GM12878 (cell line): ENCODE measurements at regions not wholly inside any gene's neighbourhood (a gene's known extent, or its start where the extent isn't known, plus 50 kb on each side); places are given as distances from the start of the nearest gene placed in this dataset.

Source experiments
- ATAC-seq: fragments of 200-7000 bp; cut with Tn5 transposase; 3 replicates; pipeline ENCODE4 v1.9.1; 2020; ENCODE audit warnings: mild to moderate bottlenecking, moderate library complexity
- BruUV-seq: library from RNA; stranded (reverse); fragments of 400-500 nt; replicated peaks from 2 replicates; lab custom pipeline; 2021; lab: Mats Ljungman, UMichigan
- CTCF ChIA-PET: fragments of 300-600 bp; sonication (Branson Sonifier 250); formaldehyde crosslinking; extraction: SDS; loops from one replicate; lab custom pipeline; 2021; ENCODE audit warnings: inconsistent platforms; lab: Yijun Ruan, JAX
- POLR2A ChIA-PET: fragments of 350-600 bp; formaldehyde crosslinking; extraction: SDS; loops from one replicate; lab custom pipeline; 2021; ENCODE audit warnings: inconsistent platforms; lab: Charles Lee
- RAD21 ChIA-PET: fragments of 300-600 bp; sonication (Branson Sonifier 250); formaldehyde crosslinking; loops from one replicate; lab custom pipeline; 2023; ENCODE audit warnings: antibody characterized with exemption; ENCODE audit not compliant: unreplicated experiment; lab: Charles Lee
- SMC1A ChIA-PET: fragments of 300-600 bp; sonication (Branson Sonifier 250); formaldehyde crosslinking; loops from one replicate; lab custom pipeline; 2023; ENCODE audit not compliant: unreplicated experiment, uncharacterized antibody; lab: Charles Lee
- DNase-seq: peaks from one replicate; pipeline ENCODE4 v3.0.0-alpha.2; 2011; ENCODE audit warnings: low read depth, low spot score
- FAIRE-seq: peaks from 3 replicates; lab custom pipeline; 2011; peaks lifted over from hg19 to GRCh38; lab: Jason Lieb, UNC
- H2AFZ ChIP-seq: 2 replicates; pipeline ENCODE4 v1.6.0; 2011; ENCODE audit warnings: low read depth, low read length, control low read depth; ENCODE audit not compliant: control insufficient read depth
- H3K27ac ChIP-seq: 2 replicates; pipeline ENCODE4 v1.5.1; 2011; ENCODE audit warnings: control low read depth; ENCODE audit not compliant: control insufficient read depth, insufficient read depth
- H3K27me3 ChIP-seq, 2 experiments: replicated peaks in 1 of 2; 2 replicates each; pipeline versions ENCODE4 v1.6.0 to v1.6.1; 2011; ENCODE audit warnings: low read length in 1 of 2; ENCODE audit not compliant: control insufficient read depth in 2 of 2, insufficient read depth in 2 of 2
- H3K36me3 ChIP-seq, 2 experiments: 2 replicates each; pipeline ENCODE4 v1.5.1; 2011; ENCODE audit warnings: low read length in 1 of 2; ENCODE audit not compliant: control insufficient read depth in 2 of 2, insufficient read depth in 2 of 2
- H3K4me1 ChIP-seq: 2 replicates; pipeline ENCODE4 v1.6.1; 2011; ENCODE audit warnings: mild to moderate bottlenecking, low read length, moderate library complexity, mixed read lengths; ENCODE audit not compliant: control insufficient read depth, insufficient read depth
- H3K4me2 ChIP-seq: 2 replicates; pipeline ENCODE4 v1.6.0; 2011; ENCODE audit warnings: control low read depth; ENCODE audit not compliant: control insufficient read depth, insufficient read depth
- H3K4me3 ChIP-seq: fragments of 200-600 bp; sonication (generic); 2 replicates; pipeline ENCODE4 v1.5.1; 2016
- H3K79me2 ChIP-seq: 2 replicates; pipeline ENCODE4 v1.6.0; 2011; ENCODE audit warnings: low read length; ENCODE audit not compliant: control insufficient read depth, insufficient read depth
- H3K9ac ChIP-seq: 2 replicates; pipeline ENCODE4 v1.8.0; 2011; ENCODE audit warnings: low read length, control low read depth, mixed read lengths; ENCODE audit not compliant: control insufficient read depth, insufficient read depth
- H3K9me3 ChIP-seq: replicated peaks from 3 replicates; pipeline ENCODE4 v1.5.1; 2011; ENCODE audit warnings: mild to moderate bottlenecking, low read length; ENCODE audit not compliant: control insufficient read depth, insufficient read depth
- H4K20me1 ChIP-seq: 2 replicates; pipeline ENCODE4 v1.6.0; 2011; ENCODE audit not compliant: control insufficient read depth, insufficient read depth
- BACH1 ChIP-seq: fragments of 450-650 bp; IDR thresholded peaks from 2 replicates; pipeline ENCODE4 v1.6.1; 2017; ENCODE audit warnings: mild to moderate bottlenecking, borderline replicate concordance
- CBX5 ChIP-seq: sonication (generic); IDR thresholded peaks from 2 replicates; pipeline ENCODE4 v1.6.1; 2016; ENCODE audit warnings: low read depth, moderate library complexity, mild to moderate bottlenecking, inconsistent platforms
- EED ChIP-seq: sonication (generic); IDR thresholded peaks from 2 replicates; pipeline ENCODE4 v1.6.1; 2016; ENCODE audit warnings: antibody characterized with exemption, low read depth
- EGR1 ChIP-seq, 2 experiments: IDR thresholded peaks; 1 replicate in 1 of 2; 2 replicates in 1 of 2; pipeline ENCODE4 v1.6.1; 2011 to 2012; ENCODE audit warnings: low read depth in 2 of 2, low read length in 2 of 2, borderline replicate concordance in 1 of 2, mild to moderate bottlenecking in 1 of 2, moderate library complexity in 1 of 2
- EZH2 ChIP-seq: IDR thresholded peaks from 2 replicates; pipeline ENCODE4 v1.6.1; 2012; ENCODE audit warnings: low read depth, mild to moderate bottlenecking, control low read depth, inconsistent platforms, low read length, borderline replicate concordance; ENCODE audit not compliant: control insufficient read depth
- IRF4 ChIP-seq: IDR thresholded peaks from 2 replicates; pipeline ENCODE4 v1.6.1; 2011; ENCODE audit warnings: low read depth, low read length
- KDM1A ChIP-seq: fragments of 200-600 bp; sonication (generic); IDR thresholded peaks from 2 replicates; pipeline ENCODE4 v1.6.1; 2016; ENCODE audit warnings: borderline replicate concordance
- NR2C1 ChIP-seq: fragments of 450-650 bp; IDR thresholded peaks from 2 replicates; pipeline ENCODE4 v1.6.1; 2017; ENCODE audit warnings: antibody characterized with exemption, mild to moderate bottlenecking, moderate library complexity
- PAX5 ChIP-seq: IDR thresholded peaks from 2 replicates; pipeline ENCODE4 v1.6.1; 2011; ENCODE audit warnings: low read depth, low read length, borderline replicate concordance
- PKNOX1 ChIP-seq: fragments of 450-650 bp; IDR thresholded peaks from 2 replicates; pipeline ENCODE4 v1.6.1; 2016; ENCODE audit warnings: mild to moderate bottlenecking
- POLR2A ChIP-seq: IDR thresholded peaks from 2 replicates; pipeline ENCODE4 v1.6.1; 2011; ENCODE audit warnings: low read depth, mild to moderate bottlenecking, low read length
- SMAD5 ChIP-seq: IDR thresholded peaks from 2 replicates; pipeline ENCODE4 v1.6.1; 2016; ENCODE audit warnings: antibody characterized with exemption, low read depth
- SREBF2 ChIP-seq: IDR thresholded peaks from 2 replicates; pipeline ENCODE4 v1.6.1; 2012; ENCODE audit warnings: mild to moderate bottlenecking, low read length
- TARDBP ChIP-seq: IDR thresholded peaks from 2 replicates; pipeline ENCODE4 v1.6.1; 2016; ENCODE audit warnings: borderline replicate concordance
- ZSCAN29 ChIP-seq: fragments of 450-650 bp; IDR thresholded peaks from 2 replicates; pipeline ENCODE4 v1.6.1; 2017; ENCODE audit warnings: mild to moderate bottlenecking, moderate library complexity
- WGBS: methylation state at CpG from one replicate; pipeline ENCODE4 v1.1.6; 2016; ENCODE audit warnings: low lambda C conversion rate; ENCODE audit not compliant: insufficient replicate concordance, insufficient coverage; ENCODE audit errors: missing lambda C conversion rate; 5-methylcytosine and 5-hydroxymethylcytosine counted together
- in situ Hi-C: fragments of 300-500 bp; cut with MboI; formaldehyde crosslinking; loops from 9 replicates; pipeline ENCODE4 v1.14.3; 2018; ENCODE audit warnings: mixed read lengths
- intact Hi-C: fragments of 100-400 bp; cut with micrococcal nuclease; formaldehyde crosslinking; loops from one replicate; pipeline ENCODE4 v1.14.2; 2022; ENCODE audit not compliant: unreplicated experiment

- TF ChIP-seq EED (no peak), SMAD5 (no peak), PKNOX1 (no peak), CBX5 (no peak), KDM1A (no peak), SREBF2 (no peak)
These were observed 126.5 kb downstream of the HHIPL2 start (continued) for GRCh38 chr1:222421380-222421779.

- Histone ChIP-seq H3K9me3 (no peaks in the 10 kb centered on the region), H3K79me2 (no peaks in the 10 kb centered on the region), H3K4me2 (no peak overlapping the region), H3K36me3 (no peaks in the 10 kb centered on the region), H3K4me1 (no peaks in the 10 kb centered on the region), H3K9ac (no peak overlapping the region), H2AFZ (no peak overlapping the region), H3K4me3 (no peak overlapping the region), H4K20me1 (no peaks in the 10 kb centered on the region), H3K27ac (no peak overlapping the region)
- BruUV-seq = no TSS peak
- CTCF ChIA-PET = no interaction called here
- RAD21 ChIA-PET = no interaction called here
- POLR2A ChIA-PET = no interaction called here
- ATAC-seq (no peak), DNase-seq (no peak), FAIRE-seq (no peak)
- intact Hi-C loops = no loop called here
- SMC1A ChIA-PET = no interaction called here
- TF ChIP-seq ZSCAN29 (no peak), EGR1 (IDR thresholded peaks at IDR 0.05; ENCODE audit: borderline replicate concordance in 1 of 2, low read depth in 2 of 2, low read length in 2 of 2) (no peak), POLR2A (no peak), BACH1 (no peak), TARDBP (no peak), IRF4 (no peak), EZH2 (no peak), NR2C1 (no peak), PAX5 (no peak)
- TF ChIP-seq, all 136 proteins: peak for 0
- WGBS = 0% methylated on average over 1 of the region's 1 CpG
- H3K27me3 ChIP-seq = no peaks in the 10 kb centered on the region
- in situ Hi-C loops = no loop called here
These were observed 127.3 kb downstream of the HHIPL2 start for GRCh38 chr1:222420633-222421032.
